Keratinocyte (primary cell): ENCODE measurements at regions not wholly inside any gene's neighbourhood (a gene's known extent, or its start where the extent isn't known, plus 50 kb on each side); places are given as distances from the start of the nearest gene placed in this dataset.

Experiments
- DNase-seq: peaks from one replicate; pipeline ENCODE4 v3.0.0-alpha.2; 2011; ENCODE audit warnings: low read depth, missing footprints, low spot score
- FAIRE-seq: peaks from 2 replicates; lab custom pipeline; 2011; peaks lifted over from hg19 to GRCh38; lab: Jason Lieb, UNC
- H2AFZ ChIP-seq: 2 replicates; pipeline ENCODE4 v1.6.0; 2012; ENCODE audit warnings: low read length, control low read depth, inconsistent platforms; ENCODE audit not compliant: control insufficient read depth
- H3K27ac ChIP-seq: 2 replicates; pipeline ENCODE4 v1.5.1; 2011; ENCODE audit warnings: low read length; ENCODE audit not compliant: control insufficient read depth, insufficient read depth
- H3K27me3 ChIP-seq: 3 replicates; pipeline ENCODE4 v1.6.0; 2011; ENCODE audit warnings: low read length; ENCODE audit not compliant: control insufficient read depth, insufficient read depth; ENCODE audit errors: extremely low read depth
- H3K36me3 ChIP-seq, 2 experiments: 2 replicates in 1 of 2; 3 replicates in 1 of 2; pipeline ENCODE4 v1.5.1; 2011; ENCODE audit warnings: low read length in 2 of 2, mild to moderate bottlenecking in 1 of 2; ENCODE audit not compliant: control insufficient read depth in 2 of 2, insufficient read depth in 2 of 2; ENCODE audit errors: extremely low read depth in 1 of 2
- H3K4me1 ChIP-seq: 3 replicates; pipeline ENCODE4 v1.5.1; 2011; ENCODE audit warnings: low read length; ENCODE audit not compliant: control insufficient read depth, insufficient read depth; ENCODE audit errors: extremely low read depth
- H3K4me2 ChIP-seq: 3 replicates; pipeline ENCODE4 v1.6.0; 2011; ENCODE audit warnings: low read depth, low read length; ENCODE audit not compliant: control insufficient read depth, insufficient read depth; ENCODE audit errors: extremely low read depth
- H3K4me3 ChIP-seq, 3 experiments: fragments of 200-600 bp in 1 of 3; sonication (generic) in 1 of 3; 2 replicates in 2 of 3; 3 replicates in 1 of 3; pipeline ENCODE4 v1.5.1; 2011 to 2016; ENCODE audit warnings: low read length in 3 of 3, mild to moderate bottlenecking in 3 of 3, control low read depth in 2 of 3, inconsistent platforms in 1 of 3, low read depth in 1 of 3, mixed read lengths in 1 of 3, mixed run types in 1 of 3, moderate library complexity in 1 of 3; ENCODE audit not compliant: control insufficient read depth in 2 of 3, insufficient read depth in 2 of 3; ENCODE audit errors: extremely low read depth in 1 of 3
- H3K79me2 ChIP-seq: 2 replicates; pipeline ENCODE4 v1.6.0; 2012; ENCODE audit warnings: low read length; ENCODE audit not compliant: control insufficient read depth, insufficient read depth
- H3K9ac ChIP-seq: 3 replicates; pipeline ENCODE4 v1.6.0; 2011; ENCODE audit warnings: low read length; ENCODE audit not compliant: control insufficient read depth, insufficient read depth; ENCODE audit errors: extremely low read depth
- H3K9me1 ChIP-seq: 3 replicates; pipeline ENCODE4 v1.6.0; 2011; ENCODE audit warnings: low read length; ENCODE audit not compliant: control insufficient read depth, insufficient read depth; ENCODE audit errors: extremely low read depth
- H3K9me3 ChIP-seq: 2 replicates; pipeline ENCODE4 v1.5.1; 2012; ENCODE audit warnings: low read depth, low read length; ENCODE audit not compliant: control insufficient read depth
- H4K20me1 ChIP-seq: 3 replicates; pipeline ENCODE4 v1.6.0; 2011; ENCODE audit warnings: low read length; ENCODE audit not compliant: control insufficient read depth, insufficient read depth; ENCODE audit errors: extremely low read depth
- CTCF ChIP-seq, 3 experiments: IDR thresholded peaks in 1 of 3; conservative IDR thresholded peaks in 1 of 3; optimal IDR thresholded peaks in 1 of 3; 2 replicates in 2 of 3; 3 replicates in 1 of 3; pipeline versions ENCODE3 to v1.5.1; 2011; ENCODE audit warnings: low read length in 3 of 3, mild to moderate bottlenecking in 3 of 3, moderate library complexity in 2 of 3, control low read depth in 1 of 3, inconsistent platforms in 1 of 3; ENCODE audit not compliant: insufficient read depth in 2 of 3; ENCODE audit errors: extremely low read depth in 1 of 3
- EZH2 ChIP-seq: IDR thresholded peaks from one replicate; pipeline ENCODE4 v1.6.1; 2012; ENCODE audit warnings: inconsistent platforms, mild to moderate bottlenecking, low read length, moderate library complexity
- dilution Hi-C: fragments of 300-500 bp; cut with MboI; formaldehyde crosslinking; loops from one replicate; pipeline ENCODE4 v1.7.0; 2020; ENCODE audit warnings: low sequenced_read_pairs; ENCODE audit not compliant: extremely low pct_ligation_motif_present

- Histone ChIP-seq H3K27ac (no peak overlapping the region), H3K4me1 (no peaks in the 10 kb centered on the region), H3K4me3 (no peak overlapping the region), H3K9me1 (no peaks in the 10 kb centered on the region), H3K36me3 (no peaks in the 10 kb centered on the region), H3K79me2 (no peaks in the 10 kb centered on the region), H3K4me2 (no peak overlapping the region), H3K9me3 (no peaks in the 10 kb centered on the region), H2AFZ (no peak overlapping the region), H4K20me1 (no peaks in the 10 kb centered on the region), H3K27me3 (no peaks in the 10 kb centered on the region), H3K9ac (no peak overlapping the region)
- dilution Hi-C loops = no loop called here
- FAIRE-seq (no peak), DNase-seq (no peak)
- TF ChIP-seq EZH2 (no peak), CTCF (optimal IDR thresholded peaks at IDR 0.05 in 1 of 3, IDR thresholded peaks at IDR 0.05 in 1 of 3, conservative IDR thresholded peaks at IDR 0.05 in 1 of 3; ENCODE audit: extremely low read depth in 1 of 3, insufficient read depth in 2 of 3, low read length in 3 of 3) (no peak)
Observed at GRCh38 chr5:44729536-44729935, 79.2 kb upstream of the MRPS30 start.

GRCh38 chr5:44727100-44727499 is 81.6 kb upstream of the MRPS30 start:
- Histone ChIP-seq H3K4me2 (no peak overlapping the region), H3K9me3 (no peaks in the 10 kb centered on the region), H2AFZ (no peak overlapping the region), H3K4me3 (no peak overlapping the region), H4K20me1 (no peaks in the 10 kb centered on the region), H3K27me3 (no peaks in the 10 kb centered on the region), H3K27ac (no peak overlapping the region), H3K36me3 (no peaks in the 10 kb centered on the region), H3K9me1 (no peaks in the 10 kb centered on the region), H3K79me2 (no peaks in the 10 kb centered on the region), H3K4me1 (no peaks in the 10 kb centered on the region), H3K9ac (no peak overlapping the region)
- dilution Hi-C loops = no loop called here
- TF ChIP-seq EZH2 = no peak
- TF ChIP-seq CTCF (optimal IDR thresholded peaks at IDR 0.05 in 1 of 3, IDR thresholded peaks at IDR 0.05 in 1 of 3, conservative IDR thresholded peaks at IDR 0.05 in 1 of 3; ENCODE audit: extremely low read depth in 1 of 3, insufficient read depth in 2 of 3, low read length in 3 of 3) = no peak
- no peak for FAIRE-seq
- no peak for DNase-seq
